ENCODE measurements at regions not wholly inside any gene's neighbourhood (a gene's known extent, or its start where the extent isn't known, plus 50 kb on each side); places are given as distances from the start of the nearest gene placed in this dataset.

- H2AFZ ChIP-seq (ENCODE audit: low read depth, low read length), result no peak overlapping the region
- no peak overlapping the region for H3K4me3 ChIP-seq (ENCODE audit: low read length)
- H3K4me1 ChIP-seq (ENCODE audit: insufficient read depth, low read length), result no peaks in the 10 kb centered on the region
- H3K36me3 ChIP-seq (ENCODE audit: insufficient read depth, low read length), result no peaks in the 10 kb centered on the region
- H3K9me3 ChIP-seq (ENCODE audit: low read length), result no peaks in the 10 kb centered on the region
- H3K27me3 ChIP-seq (ENCODE audit: insufficient read depth, low read length), result no peaks in the 10 kb centered on the region
These were observed 506.2 kb downstream of the EPM2A start for GRCh38 chr6:145228962-145229582.

- no peak overlapping the region for H3K4me3 ChIP-seq (ENCODE audit: low read length)
These were observed 501.4 kb downstream of the EPM2A start for GRCh38 chr6:145233955-145234354.

GRCh38 chr6:145235207-145235606, 500.1 kb downstream of the EPM2A start:
- H3K27me3 ChIP-seq (ENCODE audit: insufficient read depth, low read length), result no peaks in the 10 kb centered on the region
- H3K36me3 ChIP-seq (ENCODE audit: insufficient read depth, low read length), result no peaks in the 10 kb centered on the region
- H2AFZ ChIP-seq (ENCODE audit: low read depth, low read length), result no peak overlapping the region
- no peak overlapping the region for H3K4me3 ChIP-seq (ENCODE audit: low read length)
- no peaks in the 10 kb centered on the region for H3K4me1 ChIP-seq (ENCODE audit: insufficient read depth, low read length)
- no peaks in the 10 kb centered on the region for H3K9me3 ChIP-seq (ENCODE audit: low read length)

More at GRCh38 chr6:145233955-145234354, 501.4 kb downstream of the EPM2A start:
- no peaks in the 10 kb centered on the region for H3K9me3 ChIP-seq (ENCODE audit: low read length)
- no peak overlapping the region for H2AFZ ChIP-seq (ENCODE audit: low read depth, low read length)
- no peaks in the 10 kb centered on the region for H3K36me3 ChIP-seq (ENCODE audit: insufficient read depth, low read length)
- H3K4me1 ChIP-seq (ENCODE audit: insufficient read depth, low read length), result no peaks in the 10 kb centered on the region
- H3K27me3 ChIP-seq (ENCODE audit: insufficient read depth, low read length), result no peaks in the 10 kb centered on the region

GRCh38 chr6:145238787-145239186, 496.5 kb downstream of the EPM2A start:
- Histone ChIP-seq H3K4me1 (ENCODE audit: insufficient read depth, low read length) (no peaks in the 10 kb centered on the region), H3K27me3 (ENCODE audit: insufficient read depth, low read length) (no peaks in the 10 kb centered on the region), H3K36me3 (ENCODE audit: insufficient read depth, low read length) (no peaks in the 10 kb centered on the region), H3K4me3 (ENCODE audit: low read length) (no peak overlapping the region), H2AFZ (ENCODE audit: low read depth, low read length) (no peak overlapping the region), H3K9me3 (ENCODE audit: low read length) (no peaks in the 10 kb centered on the region)

- no peak overlapping the region for H3K4me3 ChIP-seq (ENCODE audit: low read length)
- H3K36me3 ChIP-seq (ENCODE audit: insufficient read depth, low read length), result no peaks in the 10 kb centered on the region
- H2AFZ ChIP-seq (ENCODE audit: low read depth, low read length), result no peak overlapping the region
- no peaks in the 10 kb centered on the region for H3K9me3 ChIP-seq (ENCODE audit: low read length)
- H3K4me1 ChIP-seq (ENCODE audit: insufficient read depth, low read length), result peaks cover 17% of the 10 kb centered on the region
- no peaks in the 10 kb centered on the region for H3K27me3 ChIP-seq (ENCODE audit: insufficient read depth, low read length)
These were observed 494.3 kb downstream of the EPM2A start for GRCh38 chr6:145241039-145241438.

- no peak overlapping the region for H2AFZ ChIP-seq (ENCODE audit: low read depth, low read length)
- no peak overlapping the region for H3K4me3 ChIP-seq (ENCODE audit: low read length)
- H3K9me3 ChIP-seq (ENCODE audit: low read length), result no peaks in the 10 kb centered on the region
These were observed 493.6 kb downstream of the EPM2A start for GRCh38 chr6:145241721-145242120.

GRCh38 chr6:145244349-145245100, 490.8 kb downstream of the EPM2A start:
- Histone ChIP-seq H3K9me3 (ENCODE audit: low read length) (no peaks in the 10 kb centered on the region), H3K4me3 (ENCODE audit: low read length) (no peak overlapping the region), H3K36me3 (ENCODE audit: insufficient read depth, low read length) (no peaks in the 10 kb centered on the region), H3K4me1 (ENCODE audit: insufficient read depth, low read length) (peaks cover 19% of the 10 kb centered on the region), H3K27me3 (ENCODE audit: insufficient read depth, low read length) (no peaks in the 10 kb centered on the region), H2AFZ (ENCODE audit: low read depth, low read length) (no peak overlapping the region)

More at GRCh38 chr6:145241721-145242120, 493.6 kb downstream of the EPM2A start:
- H3K36me3 ChIP-seq (ENCODE audit: insufficient read depth, low read length), result no peaks in the 10 kb centered on the region
- H3K4me1 ChIP-seq (ENCODE audit: insufficient read depth, low read length), result peaks cover 17% of the 10 kb centered on the region
- no peaks in the 10 kb centered on the region for H3K27me3 ChIP-seq (ENCODE audit: insufficient read depth, low read length)

- Histone ChIP-seq H3K27me3 (ENCODE audit: insufficient read depth, low read length) (no peaks in the 10 kb centered on the region), H3K4me3 (ENCODE audit: low read length) (no peak overlapping the region), H3K36me3 (ENCODE audit: insufficient read depth, low read length) (no peaks in the 10 kb centered on the region), H2AFZ (ENCODE audit: low read depth, low read length) (no peak overlapping the region), H3K4me1 (ENCODE audit: insufficient read depth, low read length) (peaks cover 19% of the 10 kb centered on the region), H3K9me3 (ENCODE audit: low read length) (no peaks in the 10 kb centered on the region)
These were observed 490.2 kb downstream of the EPM2A start for GRCh38 chr6:145245119-145245518.

- Histone ChIP-seq H3K9me3 (ENCODE audit: low read length) (no peaks in the 10 kb centered on the region), H2AFZ (ENCODE audit: low read depth, low read length) (no peak overlapping the region), H3K36me3 (ENCODE audit: insufficient read depth, low read length) (no peaks in the 10 kb centered on the region), H3K4me3 (ENCODE audit: low read length) (no peak overlapping the region), H3K27me3 (ENCODE audit: insufficient read depth, low read length) (no peaks in the 10 kb centered on the region), H3K4me1 (ENCODE audit: insufficient read depth, low read length) (peaks cover 19% of the 10 kb centered on the region)
These were observed 487.5 kb downstream of the EPM2A start for GRCh38 chr6:145247692-145248419.

- Histone ChIP-seq H3K36me3 (ENCODE audit: insufficient read depth, low read length) (no peaks in the 10 kb centered on the region), H2AFZ (ENCODE audit: low read depth, low read length) (no peak overlapping the region), H3K4me1 (ENCODE audit: insufficient read depth, low read length) (peaks cover 5% of the 10 kb centered on the region), H3K9me3 (ENCODE audit: low read length) (no peaks in the 10 kb centered on the region), H3K27me3 (ENCODE audit: insufficient read depth, low read length) (no peaks in the 10 kb centered on the region), H3K4me3 (ENCODE audit: low read length) (no peak overlapping the region)
These were observed 484.9 kb downstream of the EPM2A start for GRCh38 chr6:145250436-145250835.

GRCh38 chr6:145252737-145253136, 482.6 kb downstream of the EPM2A start:
- no peaks in the 10 kb centered on the region for H3K27me3 ChIP-seq (ENCODE audit: insufficient read depth, low read length)
- no peak overlapping the region for H2AFZ ChIP-seq (ENCODE audit: low read depth, low read length)
- no peak overlapping the region for H3K4me3 ChIP-seq (ENCODE audit: low read length)
- H3K4me1 ChIP-seq (ENCODE audit: insufficient read depth, low read length), result no peaks in the 10 kb centered on the region
- no peaks in the 10 kb centered on the region for H3K36me3 ChIP-seq (ENCODE audit: insufficient read depth, low read length)
- H3K9me3 ChIP-seq (ENCODE audit: low read length), result no peaks in the 10 kb centered on the region

- no peaks in the 10 kb centered on the region for H3K9me3 ChIP-seq (ENCODE audit: low read length)
- no peaks in the 10 kb centered on the region for H3K36me3 ChIP-seq (ENCODE audit: insufficient read depth, low read length)
- H3K27me3 ChIP-seq (ENCODE audit: insufficient read depth, low read length), result no peaks in the 10 kb centered on the region
- no peak overlapping the region for H2AFZ ChIP-seq (ENCODE audit: low read depth, low read length)
- H3K4me1 ChIP-seq (ENCODE audit: insufficient read depth, low read length), result no peaks in the 10 kb centered on the region
- H3K4me3 ChIP-seq (ENCODE audit: low read length), result no peak overlapping the region
These were observed 480.5 kb downstream of the EPM2A start for GRCh38 chr6:145254649-145255401.

- no peaks in the 10 kb centered on the region for H3K36me3 ChIP-seq (ENCODE audit: insufficient read depth, low read length)
- H3K27me3 ChIP-seq (ENCODE audit: insufficient read depth, low read length), result no peaks in the 10 kb centered on the region
These were observed 477.6 kb downstream of the EPM2A start for GRCh38 chr6:145257704-145258103.

More at GRCh38 chr6:145257704-145258103, 477.6 kb downstream of the EPM2A start:
- H2AFZ ChIP-seq (ENCODE audit: low read depth, low read length), result no peak overlapping the region
- H3K4me1 ChIP-seq (ENCODE audit: insufficient read depth, low read length), result peaks cover 3% of the 10 kb centered on the region
- no peak overlapping the region for H3K4me3 ChIP-seq (ENCODE audit: low read length)
- no peaks in the 10 kb centered on the region for H3K9me3 ChIP-seq (ENCODE audit: low read length)

All from neuron (in vitro differentiated cells).